ENCODE measurements at regions not wholly inside any gene's neighbourhood (a gene's known extent, or its start where the extent isn't known, plus 50 kb on each side); places are given as distances from the start of the nearest gene placed in this dataset.

- Histone ChIP-seq H3K27me3 (ENCODE audit: control insufficient read depth in 2 of 2, insufficient read depth in 1 of 2, low read length in 1 of 2) (no peaks in the 10 kb centered on the region), H3K4me1 (ENCODE audit: control insufficient read depth in 2 of 2, insufficient read depth in 2 of 2, low read length in 2 of 2) (no peaks in the 10 kb centered on the region), H3K36me3 (ENCODE audit: control insufficient read depth in 2 of 2, insufficient read depth in 2 of 2, low read length in 1 of 2) (no peaks in the 10 kb centered on the region), H3K4me3 (ENCODE audit: low read length in 2 of 2) (no peak overlapping the region), H3K9me3 (ENCODE audit: control insufficient read depth in 2 of 2, insufficient read depth in 1 of 2, low read length in 1 of 2) (no peaks in the 10 kb centered on the region), H3K27ac (ENCODE audit: low read depth in 1 of 2, low read length in 1 of 2) (no peak overlapping the region)
- no peak for DNase-seq (ENCODE audit: low read depth in 6 of 9, low spot score in 9 of 9)
Measured at GRCh38 chrX:25278341-25278740, 262.6 kb upstream of the ARX start.

- Histone ChIP-seq H3K4me3 (ENCODE audit: low read length in 2 of 2) (no peak overlapping the region), H3K9me3 (ENCODE audit: control insufficient read depth in 2 of 2, insufficient read depth in 1 of 2, low read length in 1 of 2) (no peaks in the 10 kb centered on the region), H3K36me3 (ENCODE audit: control insufficient read depth in 2 of 2, insufficient read depth in 2 of 2, low read length in 1 of 2) (no peaks in the 10 kb centered on the region), H3K27ac (ENCODE audit: low read depth in 1 of 2, low read length in 1 of 2) (no peak overlapping the region), H3K4me1 (ENCODE audit: control insufficient read depth in 2 of 2, insufficient read depth in 2 of 2, low read length in 2 of 2) (no peaks in the 10 kb centered on the region), H3K27me3 (ENCODE audit: control insufficient read depth in 2 of 2, insufficient read depth in 1 of 2, low read length in 1 of 2) (no peaks in the 10 kb centered on the region)
- DNase-seq (ENCODE audit: low read depth in 6 of 9, low spot score in 9 of 9) = no peak
- WGBS = 93% methylated on average over 3 of the region's 3 CpGs
Measured at GRCh38 chrX:25277574-25277973, 261.8 kb upstream of the ARX start.

DNA sequence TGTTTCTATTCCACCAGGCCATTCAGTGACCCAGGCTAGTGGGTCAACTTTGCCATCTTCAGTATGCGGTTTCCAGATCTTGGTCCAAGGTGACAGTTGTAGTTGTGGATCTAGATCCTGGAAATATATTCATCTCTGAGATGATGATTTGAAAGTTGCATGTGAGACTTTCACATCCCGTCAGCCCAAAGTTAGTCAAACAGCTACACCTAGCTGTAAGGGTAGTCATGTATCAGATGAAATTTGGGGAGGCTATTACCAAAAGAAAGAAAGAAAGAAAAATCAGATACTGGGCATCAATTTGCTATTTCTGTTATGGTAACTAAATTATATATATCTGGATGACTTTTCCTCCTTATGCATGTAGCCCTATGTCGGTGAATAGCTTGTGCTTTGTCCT is 259.4 kb upstream of the ARX start:
- 95% methylated on average over 3 of the region's 3 CpGs for WGBS
- H3K9me3 ChIP-seq (ENCODE audit: control insufficient read depth in 2 of 2, insufficient read depth in 1 of 2, low read length in 1 of 2) = no peaks in the 10 kb centered on the region
- DNase-seq (ENCODE audit: low read depth in 6 of 9, low spot score in 9 of 9) = no peak
- no peaks in the 10 kb centered on the region for H3K27me3 ChIP-seq (ENCODE audit: control insufficient read depth in 2 of 2, insufficient read depth in 1 of 2, low read length in 1 of 2)
- no peak overlapping the region for H3K4me3 ChIP-seq (ENCODE audit: low read length in 2 of 2)
- no peaks in the 10 kb centered on the region for H3K4me1 ChIP-seq (ENCODE audit: control insufficient read depth in 2 of 2, insufficient read depth in 2 of 2, low read length in 2 of 2)
- no peaks in the 10 kb centered on the region for H3K36me3 ChIP-seq (ENCODE audit: control insufficient read depth in 2 of 2, insufficient read depth in 2 of 2, low read length in 1 of 2)
- H3K27ac ChIP-seq (ENCODE audit: low read depth in 1 of 2, low read length in 1 of 2) = no peak overlapping the region

DNA sequence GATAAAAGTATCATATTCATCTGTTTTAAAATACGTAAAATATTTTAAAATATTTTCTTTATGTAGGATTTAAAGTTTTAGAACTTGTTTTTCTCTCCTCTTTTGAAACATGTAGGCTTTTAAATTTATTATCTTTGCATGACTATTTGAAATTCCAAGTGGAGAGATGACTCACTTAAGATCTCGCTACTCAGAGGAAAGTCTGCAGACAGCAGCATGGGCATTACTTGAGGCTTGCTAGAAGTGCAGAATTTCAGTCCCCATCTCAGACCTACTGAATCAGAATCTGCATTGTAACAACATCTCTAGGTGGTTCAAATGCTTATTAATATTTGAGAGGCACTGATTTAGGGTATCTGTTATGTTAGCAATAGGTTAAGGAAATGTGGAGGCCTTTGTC is 225.7 kb upstream of the ARX start:
- Histone ChIP-seq H3K4me1 (ENCODE audit: control insufficient read depth in 2 of 2, insufficient read depth in 2 of 2, low read length in 2 of 2) (no peaks in the 10 kb centered on the region), H3K4me3 (ENCODE audit: low read length in 2 of 2) (no peak overlapping the region), H3K9me3 (ENCODE audit: control insufficient read depth in 2 of 2, insufficient read depth in 1 of 2, low read length in 1 of 2) (no peaks in the 10 kb centered on the region), H3K27me3 (ENCODE audit: control insufficient read depth in 2 of 2, insufficient read depth in 1 of 2, low read length in 1 of 2) (no peaks in the 10 kb centered on the region), H3K36me3 (ENCODE audit: control insufficient read depth in 2 of 2, insufficient read depth in 2 of 2, low read length in 1 of 2) (no peaks in the 10 kb centered on the region), H3K27ac (ENCODE audit: low read depth in 1 of 2, low read length in 1 of 2) (no peak overlapping the region)
- no peak for DNase-seq (ENCODE audit: low read depth in 6 of 9, low spot score in 9 of 9)
- 94% methylated on average over 2 of the region's 2 CpGs for WGBS

DNA sequence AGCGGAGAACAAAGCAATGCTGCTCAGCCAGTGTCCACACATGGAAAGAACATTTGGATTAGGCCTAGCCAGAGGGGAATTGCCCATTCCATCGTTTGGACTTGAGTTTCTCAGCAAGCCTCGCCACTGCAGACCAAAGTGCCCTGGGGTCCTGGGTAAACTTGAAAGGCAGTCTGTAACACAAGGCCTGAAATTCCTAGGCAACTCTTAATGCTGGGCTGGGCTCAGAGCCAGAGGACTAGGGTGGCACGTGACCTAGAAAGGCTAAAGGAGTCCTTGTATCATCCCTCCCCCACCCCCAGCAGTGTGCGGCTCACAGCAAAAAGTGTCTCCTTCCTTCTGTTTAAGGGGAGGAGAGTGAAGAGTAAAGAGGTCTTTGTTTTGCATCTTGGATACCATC is 210.4 kb upstream of the ARX start:
- Histone ChIP-seq H3K9me3 (ENCODE audit: control insufficient read depth in 2 of 2, insufficient read depth in 1 of 2, low read length in 1 of 2) (no peaks in the 10 kb centered on the region), H3K4me3 (ENCODE audit: low read length in 2 of 2) (no peak overlapping the region), H3K4me1 (ENCODE audit: control insufficient read depth in 2 of 2, insufficient read depth in 2 of 2, low read length in 2 of 2) (no peaks in the 10 kb centered on the region), H3K27me3 (ENCODE audit: control insufficient read depth in 2 of 2, insufficient read depth in 1 of 2, low read length in 1 of 2) (no peaks in the 10 kb centered on the region), H3K27ac (ENCODE audit: low read depth in 1 of 2, low read length in 1 of 2) (no peak overlapping the region), H3K36me3 (ENCODE audit: control insufficient read depth in 2 of 2, insufficient read depth in 2 of 2, low read length in 1 of 2) (no peaks in the 10 kb centered on the region)
- DNase-seq (ENCODE audit: low read depth in 6 of 9, low spot score in 9 of 9) = no peak
- 97% methylated on average over 5 of the region's 5 CpGs for WGBS

GRCh38 chrX:25219480-25219879 is 203.7 kb upstream of the ARX start:
- H3K4me1 ChIP-seq (ENCODE audit: control insufficient read depth in 2 of 2, insufficient read depth in 2 of 2, low read length in 2 of 2) = no peaks in the 10 kb centered on the region
- no peak overlapping the region for H3K27ac ChIP-seq (ENCODE audit: low read depth in 1 of 2, low read length in 1 of 2)
- no peaks in the 10 kb centered on the region for H3K36me3 ChIP-seq (ENCODE audit: control insufficient read depth in 2 of 2, insufficient read depth in 2 of 2, low read length in 1 of 2)
- H3K9me3 ChIP-seq (ENCODE audit: control insufficient read depth in 2 of 2, insufficient read depth in 1 of 2, low read length in 1 of 2) = no peaks in the 10 kb centered on the region
- no peak for DNase-seq (ENCODE audit: low read depth in 6 of 9, low spot score in 9 of 9)
- no peak overlapping the region for H3K4me3 ChIP-seq (ENCODE audit: low read length in 2 of 2)
- H3K27me3 ChIP-seq (ENCODE audit: control insufficient read depth in 2 of 2, insufficient read depth in 1 of 2, low read length in 1 of 2) = no peaks in the 10 kb centered on the region

- Histone ChIP-seq H3K27me3 (ENCODE audit: control insufficient read depth in 2 of 2, insufficient read depth in 1 of 2, low read length in 1 of 2) (no peaks in the 10 kb centered on the region), H3K4me1 (ENCODE audit: control insufficient read depth in 2 of 2, insufficient read depth in 2 of 2, low read length in 2 of 2) (no peaks in the 10 kb centered on the region), H3K4me3 (ENCODE audit: low read length in 2 of 2) (no peak overlapping the region), H3K27ac (ENCODE audit: low read depth in 1 of 2, low read length in 1 of 2) (no peak overlapping the region), H3K36me3 (ENCODE audit: control insufficient read depth in 2 of 2, insufficient read depth in 2 of 2, low read length in 1 of 2) (no peaks in the 10 kb centered on the region), H3K9me3 (ENCODE audit: control insufficient read depth in 2 of 2, insufficient read depth in 1 of 2, low read length in 1 of 2) (no peaks in the 10 kb centered on the region)
- DNase-seq (ENCODE audit: low read depth in 6 of 9, low spot score in 9 of 9) = no peak
Measured at GRCh38 chrX:25213611-25214010, 197.8 kb upstream of the ARX start.

DNA sequence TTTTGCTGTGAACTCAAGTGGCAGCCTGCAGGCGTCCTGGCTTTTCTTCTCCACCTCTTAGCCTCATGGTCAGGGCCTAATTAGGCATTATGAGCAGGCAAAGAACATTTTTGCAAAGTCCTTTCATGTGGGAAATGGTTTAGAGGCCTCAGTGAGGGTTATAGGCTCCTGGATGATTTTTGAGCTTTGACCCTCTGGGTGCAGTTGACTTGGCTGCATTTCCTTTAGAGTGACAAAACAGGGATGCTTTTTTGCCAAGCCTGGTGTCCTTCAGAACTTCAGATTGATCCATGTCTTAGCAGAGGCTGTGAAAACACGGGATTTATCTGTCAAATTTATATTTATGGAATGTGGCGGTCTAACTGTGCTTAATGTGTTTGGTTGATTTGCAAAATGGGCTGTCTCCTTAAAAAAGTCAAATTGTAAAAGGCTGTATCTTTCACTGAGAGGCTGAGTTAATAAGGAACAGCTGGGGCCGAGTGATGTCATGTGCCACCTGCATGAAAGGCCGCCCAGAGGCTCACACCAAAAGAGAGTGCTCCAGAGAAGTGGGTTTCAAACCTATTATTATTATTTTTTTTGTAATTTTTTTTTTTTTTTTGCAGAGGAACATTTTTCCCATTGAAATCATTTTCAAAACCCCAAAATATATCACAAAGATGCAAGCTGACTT is 192.2 kb upstream of the ARX start:
- Histone ChIP-seq H3K27me3 (ENCODE audit: control insufficient read depth in 2 of 2, insufficient read depth in 1 of 2, low read length in 1 of 2) (no peaks in the 10 kb centered on the region), H3K27ac (ENCODE audit: low read depth in 1 of 2, low read length in 1 of 2) (no peak overlapping the region), H3K4me3 (ENCODE audit: low read length in 2 of 2) (no peak overlapping the region), H3K4me1 (ENCODE audit: control insufficient read depth in 2 of 2, insufficient read depth in 2 of 2, low read length in 2 of 2) (no peaks in the 10 kb centered on the region), H3K36me3 (ENCODE audit: control insufficient read depth in 2 of 2, insufficient read depth in 2 of 2, low read length in 1 of 2) (no peaks in the 10 kb centered on the region), H3K9me3 (ENCODE audit: control insufficient read depth in 2 of 2, insufficient read depth in 1 of 2, low read length in 1 of 2) (no peaks in the 10 kb centered on the region)
- WGBS = 83% methylated on average over 5 of the region's 5 CpGs
- DNase-seq (ENCODE audit: low read depth in 6 of 9, low spot score in 9 of 9) = no peak

- H3K36me3 ChIP-seq (ENCODE audit: control insufficient read depth in 2 of 2, insufficient read depth in 2 of 2, low read length in 1 of 2) = no peaks in the 10 kb centered on the region
- no peaks in the 10 kb centered on the region for H3K9me3 ChIP-seq (ENCODE audit: control insufficient read depth in 2 of 2, insufficient read depth in 1 of 2, low read length in 1 of 2)
- H3K4me3 ChIP-seq (ENCODE audit: low read length in 2 of 2) = no peak overlapping the region
- no peak for DNase-seq (ENCODE audit: low read depth in 6 of 9, low spot score in 9 of 9)
- no peaks in the 10 kb centered on the region for H3K27me3 ChIP-seq (ENCODE audit: control insufficient read depth in 2 of 2, insufficient read depth in 1 of 2, low read length in 1 of 2)
- H3K4me1 ChIP-seq (ENCODE audit: control insufficient read depth in 2 of 2, insufficient read depth in 2 of 2, low read length in 2 of 2) = no peaks in the 10 kb centered on the region
- no peak overlapping the region for H3K27ac ChIP-seq (ENCODE audit: low read depth in 1 of 2, low read length in 1 of 2)
- 15% methylated on average over 1 of the region's 1 CpG for WGBS
Measured at GRCh38 chrX:25206778-25207177, 191.0 kb upstream of the ARX start.

- Histone ChIP-seq H3K9me3 (ENCODE audit: control insufficient read depth in 2 of 2, insufficient read depth in 1 of 2, low read length in 1 of 2) (no peaks in the 10 kb centered on the region), H3K27ac (ENCODE audit: low read depth in 1 of 2, low read length in 1 of 2) (no peak overlapping the region), H3K4me1 (ENCODE audit: control insufficient read depth in 2 of 2, insufficient read depth in 2 of 2, low read length in 2 of 2) (no peaks in the 10 kb centered on the region)
Measured at GRCh38 chrX:25204182-25204581, 188.4 kb upstream of the ARX start.

More at GRCh38 chrX:25204182-25204581, 188.4 kb upstream of the ARX start:
- H3K36me3 ChIP-seq (ENCODE audit: control insufficient read depth in 2 of 2, insufficient read depth in 2 of 2, low read length in 1 of 2) = no peaks in the 10 kb centered on the region
- no peaks in the 10 kb centered on the region for H3K27me3 ChIP-seq (ENCODE audit: control insufficient read depth in 2 of 2, insufficient read depth in 1 of 2, low read length in 1 of 2)
- no peak overlapping the region for H3K4me3 ChIP-seq (ENCODE audit: low read length in 2 of 2)
- DNase-seq (ENCODE audit: low read depth in 6 of 9, low spot score in 9 of 9) = no peak
